CD4-positive, alpha-beta T cell (primary cell): ENCODE measurements at regions not wholly inside any gene's neighbourhood (a gene's known extent, or its start where the extent isn't known, plus 50 kb on each side); places are given as distances from the start of the nearest gene placed in this dataset.

Experiments
- ATAC-seq: fragments of 200-7000 bp; cut with Tn5 transposase; one replicate; pipeline ENCODE4 v1.10.0; 2022; ENCODE audit warnings: mild to moderate bottlenecking; ENCODE audit not compliant: poor library complexity
- CTCF ChIA-PET: fragments of 350-600 bp; sonication (Branson Sonifier 250); formaldehyde crosslinking; loops from one replicate; lab custom pipeline; 2021; ENCODE audit warnings: antibody characterized with exemption, inconsistent platforms; lab: Charles Lee
- POLR2A ChIA-PET: fragments of 350-600 bp; sonication (Branson Sonifier 250); formaldehyde crosslinking; loops from one replicate; lab custom pipeline; 2021; ENCODE audit warnings: antibody characterized with exemption, inconsistent platforms; lab: Charles Lee
- DNase-seq, 14 experiments: peaks; one replicate each; pipeline ENCODE4 v3.0.0-alpha.2; 2013 to 2020; ENCODE audit warnings: mixed read lengths in 2 of 14
- H3K27ac ChIP-seq, 2 donors: one replicate each; pipeline versions ENCODE4 v1.5.1 to v1.7.0; 2013; ENCODE audit warnings: low read length in 2 of 2, low read depth in 1 of 2, mild to moderate bottlenecking in 1 of 2
- H3K27me3 ChIP-seq, 2 experiments: 1 replicate in 1 of 2; 2 replicates in 1 of 2; pipeline versions ENCODE4 v1.6.1 to v1.7.0; 2013; ENCODE audit warnings: low read length in 2 of 2, control low read depth in 1 of 2, mild to moderate bottlenecking in 1 of 2, moderate library complexity in 1 of 2; ENCODE audit not compliant: insufficient read depth in 2 of 2, control insufficient read depth in 1 of 2
- H3K36me3 ChIP-seq: one replicate; pipeline ENCODE4 v1.6.1; 2013; ENCODE audit warnings: low read length, control low read depth; ENCODE audit not compliant: insufficient read depth
- H3K4me1 ChIP-seq: one replicate; pipeline ENCODE4 v1.6.1; 2013; ENCODE audit warnings: low read length, control low read depth; ENCODE audit not compliant: insufficient read depth
- H3K4me3 ChIP-seq: one replicate; pipeline ENCODE4 v1.5.1; 2013; ENCODE audit warnings: mild to moderate bottlenecking, low read length, moderate library complexity
- H3K9me3 ChIP-seq, 2 experiments: 1 replicate in 1 of 2; 2 replicates in 1 of 2; pipeline versions ENCODE4 v1.6.1 to v1.7.0; 2013; ENCODE audit warnings: low read length in 2 of 2, mild to moderate bottlenecking in 2 of 2, control low read depth in 1 of 2, moderate library complexity in 1 of 2; ENCODE audit not compliant: control insufficient read depth in 1 of 2, insufficient read depth in 1 of 2
- H3K27ac Mint-ChIP-seq: one replicate; pipeline ENCODE4 v1.8.0; 2020; ENCODE audit warnings: mixed read lengths
- H3K27me3 Mint-ChIP-seq: one replicate; pipeline ENCODE4 v1.8.0; 2021; ENCODE audit warnings: mixed read lengths
- H3K36me3 Mint-ChIP-seq: one replicate; pipeline ENCODE4 v1.8.0; 2021; ENCODE audit warnings: low read depth, mixed read lengths
- H3K4me1 Mint-ChIP-seq: one replicate; pipeline ENCODE4 v1.8.0; 2021; ENCODE audit warnings: low read depth, mixed read lengths
- H3K4me3 Mint-ChIP-seq: one replicate; pipeline ENCODE4 v1.8.0; 2020; ENCODE audit warnings: mild to moderate bottlenecking, mixed read lengths
- H3K9me3 Mint-ChIP-seq: one replicate; pipeline ENCODE4 v1.8.0; 2020; ENCODE audit warnings: mixed read lengths
- intact Hi-C, 2 experiments: fragments of 100-400 bp; cut with DNase I in 1 of 2; cut with micrococcal nuclease in 1 of 2; formaldehyde crosslinking; loops; one replicate each; pipeline versions ENCODE4 v1.15.1 to v1.9.0; 2023 to 2025; cut with DNase I, micrococcal nuclease
- TF ChIP-seq, protein P1 (sequence below): fragments of 200-600 bp; IDR thresholded peaks from one replicate; pipeline ENCODE4 v1.8.0; 2022; ENCODE audit warnings: antibody characterized with exemption, mild to moderate bottlenecking

DNA sequence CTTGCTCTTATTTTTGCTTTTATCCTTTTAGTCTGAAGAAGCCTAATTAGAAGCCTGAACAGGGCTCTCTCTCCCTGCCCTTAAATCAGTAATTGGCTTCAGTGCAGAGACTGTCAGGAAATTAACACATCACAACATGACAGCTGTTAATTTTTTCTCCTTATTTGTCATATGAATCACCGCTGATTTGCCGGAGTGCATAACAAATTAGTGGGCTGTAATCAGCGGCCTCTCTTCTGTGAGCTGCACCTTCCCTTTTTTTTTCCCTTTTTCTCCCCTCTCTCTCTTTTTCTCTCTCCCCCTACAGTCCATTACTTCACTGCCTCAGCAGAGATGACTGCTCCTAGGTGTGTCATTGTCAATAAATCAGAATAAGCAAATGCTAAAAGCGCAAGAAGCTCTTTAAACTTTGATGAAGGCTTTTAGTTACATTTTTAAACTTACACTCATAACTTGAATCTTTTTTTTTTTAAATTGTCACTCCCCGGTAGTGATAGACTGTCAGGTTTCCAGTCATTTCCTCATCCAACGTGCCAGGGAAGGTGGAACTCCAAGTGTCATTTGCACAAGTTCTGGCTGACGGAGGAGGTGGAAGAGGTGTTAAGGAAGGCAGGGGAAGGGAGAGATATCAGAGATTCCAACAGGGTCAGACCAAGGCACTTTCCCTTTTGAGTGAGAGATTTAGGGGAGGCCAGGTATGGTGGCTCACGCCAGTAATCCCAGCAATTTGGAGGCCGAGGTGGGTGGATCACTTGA, 197.1 kb upstream of the TSHZ3 start:
- Histone ChIP-seq H3K36me3 (no peaks in the 10 kb centered on the region), H3K27me3 (peaks cover 0 to 2% of the 10 kb centered on the region in 2 experiments), H3K4me1 (no peaks in the 10 kb centered on the region), H3K9me3 (peaks cover 0 to 3% of the 10 kb centered on the region in 2 experiments), H3K4me3 (no peak overlapping the region), H3K27ac (no peak overlapping the region)
- Mint-ChIP-seq H3K4me1 (no peaks in the 10 kb centered on the region), H3K36me3 (no peaks in the 10 kb centered on the region), H3K9me3 (no peaks in the 10 kb centered on the region), H3K27ac (no peak overlapping the region), H3K4me3 (no peak overlapping the region), H3K27me3 (peaks cover 9% of the 10 kb centered on the region)
- CTCF ChIA-PET: no interaction called here
- ATAC-seq (no peak), DNase-seq (no peak)
- intact Hi-C loops: no loop called here
- POLR2A ChIA-PET: no interaction called here
- TF ChIP-seq, protein P1, sequence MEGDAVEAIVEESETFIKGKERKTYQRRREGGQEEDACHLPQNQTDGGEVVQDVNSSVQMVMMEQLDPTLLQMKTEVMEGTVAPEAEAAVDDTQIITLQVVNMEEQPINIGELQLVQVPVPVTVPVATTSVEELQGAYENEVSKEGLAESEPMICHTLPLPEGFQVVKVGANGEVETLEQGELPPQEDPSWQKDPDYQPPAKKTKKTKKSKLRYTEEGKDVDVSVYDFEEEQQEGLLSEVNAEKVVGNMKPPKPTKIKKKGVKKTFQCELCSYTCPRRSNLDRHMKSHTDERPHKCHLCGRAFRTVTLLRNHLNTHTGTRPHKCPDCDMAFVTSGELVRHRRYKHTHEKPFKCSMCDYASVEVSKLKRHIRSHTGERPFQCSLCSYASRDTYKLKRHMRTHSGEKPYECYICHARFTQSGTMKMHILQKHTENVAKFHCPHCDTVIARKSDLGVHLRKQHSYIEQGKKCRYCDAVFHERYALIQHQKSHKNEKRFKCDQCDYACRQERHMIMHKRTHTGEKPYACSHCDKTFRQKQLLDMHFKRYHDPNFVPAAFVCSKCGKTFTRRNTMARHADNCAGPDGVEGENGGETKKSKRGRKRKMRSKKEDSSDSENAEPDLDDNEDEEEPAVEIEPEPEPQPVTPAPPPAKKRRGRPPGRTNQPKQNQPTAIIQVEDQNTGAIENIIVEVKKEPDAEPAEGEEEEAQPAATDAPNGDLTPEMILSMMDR: no peak

DNA sequence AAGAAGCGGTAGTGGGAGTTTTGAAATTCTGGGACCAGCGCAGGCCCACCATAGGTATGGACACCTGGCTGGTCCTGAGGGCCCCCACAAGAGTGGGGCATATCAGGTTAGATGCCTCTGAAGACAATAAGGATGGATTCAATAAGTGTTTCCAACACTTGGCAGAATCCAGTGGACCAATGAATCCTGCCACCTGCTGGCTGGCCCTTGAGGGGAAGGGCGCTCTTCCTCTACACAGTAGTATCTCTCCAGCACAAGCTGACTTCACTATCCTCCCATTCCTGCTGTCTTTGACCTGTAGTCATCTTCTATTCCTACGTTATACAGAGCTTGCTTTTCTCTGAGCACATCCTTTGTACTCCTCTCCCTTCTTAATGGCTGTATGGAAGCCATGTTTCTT, 199.7 kb upstream of the TSHZ3 start:
- Histone ChIP-seq H3K27me3 (peaks cover 0 to 2% of the 10 kb centered on the region in 2 experiments), H3K4me1 (no peaks in the 10 kb centered on the region), H3K36me3 (no peaks in the 10 kb centered on the region), H3K4me3 (no peak overlapping the region), H3K27ac (no peak overlapping the region), H3K9me3 (no peaks in the 10 kb centered on the region)
- Mint-ChIP-seq H3K27ac (no peak overlapping the region), H3K4me3 (no peak overlapping the region), H3K9me3 (no peaks in the 10 kb centered on the region), H3K36me3 (no peaks in the 10 kb centered on the region), H3K27me3 (no peaks in the 10 kb centered on the region), H3K4me1 (no peaks in the 10 kb centered on the region)
- DNase-seq (peak in 1 of 14 experiments; percentile 6), ATAC-seq (no peak)
- POLR2A ChIA-PET: no interaction called here
- TF ChIP-seq, protein P1: no peak
- CTCF ChIA-PET: no interaction called here
- intact Hi-C loops: no loop called here

DNA sequence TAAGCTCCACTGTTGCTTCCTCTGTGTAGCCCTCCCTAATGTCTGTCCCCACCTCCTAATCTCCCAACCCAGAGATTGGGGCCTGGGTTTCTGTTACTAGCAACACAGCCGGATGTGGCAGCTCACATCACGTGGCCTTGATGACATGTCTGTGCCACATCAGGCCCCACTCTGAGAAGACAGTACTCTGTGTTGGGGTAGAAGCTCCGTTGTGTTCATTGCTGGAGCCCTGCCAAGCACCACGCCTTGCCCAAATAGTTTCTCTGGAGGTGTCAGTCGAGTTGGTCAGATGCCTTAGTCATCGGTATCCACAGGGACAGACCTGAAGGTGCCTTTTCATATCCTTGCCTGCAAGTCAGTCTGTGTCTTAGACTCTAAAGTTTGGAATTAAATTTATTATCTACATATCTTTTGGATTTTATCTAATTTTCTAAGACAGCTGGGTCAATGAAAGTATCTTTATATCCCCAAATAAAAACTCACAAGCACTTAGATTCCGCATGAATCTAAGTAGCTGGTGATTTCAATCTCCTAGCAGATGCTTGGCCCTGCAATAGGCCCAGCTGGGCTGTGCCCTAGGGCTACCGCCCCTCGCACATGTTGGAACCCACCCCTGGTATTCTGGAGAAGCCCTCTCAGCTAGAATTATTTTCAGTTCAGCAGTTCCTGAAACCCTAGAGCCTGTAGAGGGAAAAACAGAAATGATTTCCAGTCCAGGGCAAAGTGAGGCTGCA, 204.0 kb upstream of the TSHZ3 start:
- Mint-ChIP-seq H3K27me3 (no peaks in the 10 kb centered on the region), H3K36me3 (no peaks in the 10 kb centered on the region), H3K27ac (no peak overlapping the region), H3K4me1 (no peaks in the 10 kb centered on the region), H3K4me3 (no peak overlapping the region), H3K9me3 (no peaks in the 10 kb centered on the region)
- ATAC-seq (no peak), DNase-seq (no peak)
- POLR2A ChIA-PET: interaction anchor here (0.6 kb wide), 1 partner anchor 1506 kb away, joined by 4 read pairs; no protein-coding TSS in a partner anchor
- Histone ChIP-seq H3K36me3 (no peaks in the 10 kb centered on the region), H3K4me3 (no peak overlapping the region), H3K4me1 (no peaks in the 10 kb centered on the region), H3K27ac (no peak overlapping the region), H3K27me3 (no peaks in the 10 kb centered on the region), H3K9me3 (peaks cover 0 to 12% of the 10 kb centered on the region in 2 experiments)
- CTCF ChIA-PET: no interaction called here
- TF ChIP-seq, protein P1: no peak
- intact Hi-C loops: no loop called here
